KMS-11 (cell line): ENCODE measurements at regions not wholly inside any gene's neighbourhood (a gene's known extent, or its start where the extent isn't known, plus 50 kb on each side); places are given as distances from the start of the nearest gene placed in this dataset.

Source experiments
- H2AFZ ChIP-seq: fragments of 200-600 bp; sonication (generic); 2 replicates; pipeline ENCODE4 v1.6.1; 2016; ENCODE audit warnings: antibody characterized with exemption, mixed run types, low read depth
- H3K27ac ChIP-seq: fragments of 200-600 bp; sonication (generic); 2 replicates; pipeline ENCODE4 v1.6.1; 2016; ENCODE audit warnings: mild to moderate bottlenecking, mixed run types
- H3K27me3 ChIP-seq: fragments of 200-600 bp; sonication (generic); 2 replicates; pipeline ENCODE4 v1.6.1; 2017; ENCODE audit warnings: mild to moderate bottlenecking, low read depth, mixed run types, moderate library complexity; ENCODE audit not compliant: insufficient read depth
- H3K36me3 ChIP-seq: fragments of 200-600 bp; sonication (generic); 2 replicates; pipeline ENCODE4 v1.6.1; 2017; ENCODE audit warnings: mild to moderate bottlenecking, mixed run types; ENCODE audit not compliant: insufficient read depth
- H3K4me1 ChIP-seq: fragments of 200-600 bp; sonication (generic); 2 replicates; pipeline ENCODE4 v1.6.1; 2016; ENCODE audit warnings: mild to moderate bottlenecking, low read depth, mixed run types; ENCODE audit not compliant: poor library complexity, severe bottlenecking
- H3K4me2 ChIP-seq: fragments of 200-600 bp; sonication (generic); 2 replicates; pipeline ENCODE4 v1.7.0; 2016; ENCODE audit warnings: mild to moderate bottlenecking, mixed run types
- H3K4me3 ChIP-seq: fragments of 200-600 bp; sonication (generic); IDR thresholded peaks from 2 replicates; pipeline ENCODE4 v1.6.1; 2017; ENCODE audit warnings: low read depth, low read length, mixed read lengths; ENCODE audit not compliant: insufficient read depth
- H3K79me2 ChIP-seq: fragments of 200-600 bp; sonication (generic); 2 replicates; pipeline ENCODE4 v1.6.1; 2016; ENCODE audit warnings: low read depth, mixed run types; ENCODE audit not compliant: insufficient read depth
- H3K9ac ChIP-seq: fragments of 200-600 bp; sonication (generic); 2 replicates; pipeline ENCODE4 v1.6.1; 2016; ENCODE audit warnings: mild to moderate bottlenecking, mixed run types
- H4K20me1 ChIP-seq: fragments of 200-600 bp; sonication (generic); 2 replicates; pipeline ENCODE4 v1.6.1; 2016; ENCODE audit warnings: mild to moderate bottlenecking, mixed run types; ENCODE audit not compliant: insufficient read depth
- TF ChIP-seq, protein P1 (sequence below): fragments of 200-600 bp; sonication (generic); conservative IDR thresholded peaks from 2 replicates; pipeline ENCODE4 v1.6.1; 2017; ENCODE audit warnings: low read depth, mild to moderate bottlenecking, antibody characterized with exemption, low read length, moderate library complexity, mixed read lengths

DNA sequence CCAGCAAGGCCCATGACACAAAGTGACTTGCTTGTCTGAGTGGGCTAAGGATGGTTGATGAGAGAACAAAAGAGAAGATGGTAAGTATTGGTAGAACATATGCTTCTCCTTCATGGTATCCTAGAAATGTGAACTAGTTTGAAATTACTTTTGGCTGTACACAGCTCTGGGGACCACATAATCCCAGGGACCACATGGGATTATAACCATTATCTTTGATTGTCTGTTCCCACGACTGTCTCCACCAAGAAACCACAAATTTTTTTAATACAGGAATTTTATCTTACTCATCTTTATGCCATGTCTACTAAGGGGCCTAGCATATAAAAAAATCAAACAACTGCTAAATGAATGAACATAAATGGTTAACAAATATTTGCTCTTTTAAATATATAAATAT lies 155.3 kb upstream of the PRICKLE2 start:
- no peak overlapping the region for H2AFZ ChIP-seq
- H3K36me3 ChIP-seq: no peaks in the 10 kb centered on the region
- TF ChIP-seq, protein P1, sequence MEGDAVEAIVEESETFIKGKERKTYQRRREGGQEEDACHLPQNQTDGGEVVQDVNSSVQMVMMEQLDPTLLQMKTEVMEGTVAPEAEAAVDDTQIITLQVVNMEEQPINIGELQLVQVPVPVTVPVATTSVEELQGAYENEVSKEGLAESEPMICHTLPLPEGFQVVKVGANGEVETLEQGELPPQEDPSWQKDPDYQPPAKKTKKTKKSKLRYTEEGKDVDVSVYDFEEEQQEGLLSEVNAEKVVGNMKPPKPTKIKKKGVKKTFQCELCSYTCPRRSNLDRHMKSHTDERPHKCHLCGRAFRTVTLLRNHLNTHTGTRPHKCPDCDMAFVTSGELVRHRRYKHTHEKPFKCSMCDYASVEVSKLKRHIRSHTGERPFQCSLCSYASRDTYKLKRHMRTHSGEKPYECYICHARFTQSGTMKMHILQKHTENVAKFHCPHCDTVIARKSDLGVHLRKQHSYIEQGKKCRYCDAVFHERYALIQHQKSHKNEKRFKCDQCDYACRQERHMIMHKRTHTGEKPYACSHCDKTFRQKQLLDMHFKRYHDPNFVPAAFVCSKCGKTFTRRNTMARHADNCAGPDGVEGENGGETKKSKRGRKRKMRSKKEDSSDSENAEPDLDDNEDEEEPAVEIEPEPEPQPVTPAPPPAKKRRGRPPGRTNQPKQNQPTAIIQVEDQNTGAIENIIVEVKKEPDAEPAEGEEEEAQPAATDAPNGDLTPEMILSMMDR: no peak
- H3K79me2 ChIP-seq: no peaks in the 10 kb centered on the region
- H3K27ac ChIP-seq: no peak overlapping the region
- no peak overlapping the region for H3K9ac ChIP-seq
- H3K27me3 ChIP-seq: no peaks in the 10 kb centered on the region
- H3K4me1 ChIP-seq: no peaks in the 10 kb centered on the region
- no peak overlapping the region for H3K4me3 ChIP-seq
- H3K4me2 ChIP-seq: no peak overlapping the region
- no peaks in the 10 kb centered on the region for H4K20me1 ChIP-seq

DNA sequence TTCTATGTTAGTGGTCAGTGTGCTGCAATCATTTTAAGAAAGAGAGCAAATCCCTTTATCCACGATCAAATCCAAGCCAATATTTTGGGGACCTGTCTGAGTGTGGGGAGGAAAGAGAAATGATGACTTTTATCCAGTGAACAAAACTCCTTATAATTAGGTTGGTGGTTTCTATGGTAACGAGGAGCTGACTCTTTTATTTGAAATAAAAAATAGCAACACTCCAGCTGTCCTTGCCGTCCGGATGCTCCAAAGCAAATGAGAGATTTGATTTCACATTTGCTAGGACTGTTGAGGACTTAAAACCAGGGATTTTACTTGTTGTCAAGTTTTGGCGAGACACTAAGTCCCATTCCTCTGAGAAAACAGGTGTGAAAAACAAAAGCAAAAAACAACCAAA lies 154.0 kb upstream of the PRICKLE2 start:
- H3K27me3 ChIP-seq: no peaks in the 10 kb centered on the region
- H3K4me1 ChIP-seq: no peaks in the 10 kb centered on the region
- TF ChIP-seq, protein P1: no peak
- H3K79me2 ChIP-seq: no peaks in the 10 kb centered on the region
- no peaks in the 10 kb centered on the region for H4K20me1 ChIP-seq
- H3K9ac ChIP-seq: no peak overlapping the region
- H2AFZ ChIP-seq: no peak overlapping the region
- H3K27ac ChIP-seq: no peak overlapping the region
- H3K4me3 ChIP-seq: no peak overlapping the region
- H3K4me2 ChIP-seq: no peak overlapping the region
- H3K36me3 ChIP-seq: no peaks in the 10 kb centered on the region

GRCh38 chr3:64377942-64378341 lies 152.7 kb upstream of the PRICKLE2 start:
- Histone ChIP-seq H3K4me1 (no peaks in the 10 kb centered on the region), H3K27me3 (no peaks in the 10 kb centered on the region), H3K4me3 (no peak overlapping the region), H4K20me1 (no peaks in the 10 kb centered on the region), H3K36me3 (no peaks in the 10 kb centered on the region), H3K4me2 (no peak overlapping the region), H3K9ac (no peak overlapping the region), H2AFZ (no peak overlapping the region), H3K27ac (no peak overlapping the region), H3K79me2 (no peaks in the 10 kb centered on the region)
- TF ChIP-seq, protein P1: no peak

- Histone ChIP-seq H3K9ac (no peak overlapping the region), H4K20me1 (no peaks in the 10 kb centered on the region), H3K4me3 (no peak overlapping the region), H3K36me3 (no peaks in the 10 kb centered on the region), H2AFZ (no peak overlapping the region), H3K79me2 (no peaks in the 10 kb centered on the region), H3K4me2 (no peak overlapping the region), H3K27ac (no peak overlapping the region), H3K27me3 (no peaks in the 10 kb centered on the region), H3K4me1 (no peaks in the 10 kb centered on the region)
- TF ChIP-seq, protein P1: no peak
Observed at GRCh38 chr3:64375737-64376136, 150.5 kb upstream of the PRICKLE2 start.
